RWPE2 (cell line): ENCODE measurements at regions not wholly inside any gene's neighbourhood (a gene's known extent, or its start where the extent isn't known, plus 50 kb on each side); places are given as distances from the start of the nearest gene placed in this dataset.

Source experiments
- ATAC-seq: fragments of 200-7000 bp; cut with Tn5 transposase; 3 replicates; pipeline ENCODE4 v1.9.1; 2021; ENCODE audit warnings: low read depth
- DNase-seq: peaks from one replicate; pipeline ENCODE4 v3.0.0-alpha.2; 2020; ENCODE audit warnings: low spot score
- H3K27ac ChIP-seq: fragments of 450-650 bp; 2 replicates; pipeline ENCODE4 v1.5.1; 2017; ENCODE audit warnings: mild to moderate bottlenecking; ENCODE audit not compliant: poor library complexity, severe bottlenecking
- H3K27me3 ChIP-seq: fragments of 250-450 bp; sonication (Bioruptor Pico); 2 replicates; pipeline ENCODE4 v1.5.1; 2021; ENCODE audit warnings: mild to moderate bottlenecking, moderate library complexity; ENCODE audit not compliant: insufficient read depth, poor library complexity, severe bottlenecking
- H3K36me3 ChIP-seq: fragments of 250-450 bp; sonication (Bioruptor Pico); 2 replicates; pipeline ENCODE4 v1.5.1; 2020; ENCODE audit warnings: low read depth, mild to moderate bottlenecking, moderate library complexity
- H3K4me1 ChIP-seq: fragments of 250-450 bp; sonication (Bioruptor Pico); 2 replicates; pipeline ENCODE4 v1.5.1; 2021; ENCODE audit warnings: mild to moderate bottlenecking, moderate library complexity; ENCODE audit not compliant: insufficient read depth, poor library complexity, severe bottlenecking
- H3K4me3 ChIP-seq: fragments of 250-450 bp; sonication (Bioruptor Pico); 2 replicates; pipeline ENCODE4 v1.5.1; 2021; ENCODE audit warnings: mild to moderate bottlenecking, moderate library complexity; ENCODE audit not compliant: severe bottlenecking
- H3K9me3 ChIP-seq: fragments of 250-450 bp; sonication (Bioruptor Pico); 2 replicates; pipeline ENCODE4 v1.5.1; 2021; ENCODE audit warnings: mild to moderate bottlenecking, moderate library complexity; ENCODE audit not compliant: severe bottlenecking
- TF ChIP-seq, protein P1 (sequence below): fragments of 450-650 bp; IDR thresholded peaks from one replicate; pipeline ENCODE4 v1.5.1; 2017; ENCODE audit warnings: mild to moderate bottlenecking, moderate library complexity; ENCODE audit not compliant: poor library complexity, severe bottlenecking

DNA sequence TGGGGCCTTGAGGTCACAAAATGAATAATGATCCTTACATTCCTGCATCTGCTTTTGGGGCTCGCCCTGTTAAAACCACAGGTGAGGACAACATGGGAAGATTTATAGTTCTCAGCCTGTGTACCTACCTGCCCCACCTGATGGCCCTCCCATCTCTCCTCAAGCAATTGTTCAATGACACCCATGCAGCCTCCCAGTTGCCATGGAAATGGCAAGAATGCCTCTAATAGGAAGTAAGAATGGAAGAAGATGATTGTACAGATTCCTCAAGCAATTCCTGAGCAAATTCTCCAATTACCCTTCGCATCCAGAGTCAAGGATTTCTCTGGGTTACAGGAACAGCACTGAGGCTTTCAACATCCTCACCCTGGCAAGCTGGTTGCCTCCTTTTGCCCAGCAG, 78.6 kb upstream of the CCL2 start:
- no peaks in the 10 kb centered on the region for H3K36me3 ChIP-seq
- TF ChIP-seq, protein P1, sequence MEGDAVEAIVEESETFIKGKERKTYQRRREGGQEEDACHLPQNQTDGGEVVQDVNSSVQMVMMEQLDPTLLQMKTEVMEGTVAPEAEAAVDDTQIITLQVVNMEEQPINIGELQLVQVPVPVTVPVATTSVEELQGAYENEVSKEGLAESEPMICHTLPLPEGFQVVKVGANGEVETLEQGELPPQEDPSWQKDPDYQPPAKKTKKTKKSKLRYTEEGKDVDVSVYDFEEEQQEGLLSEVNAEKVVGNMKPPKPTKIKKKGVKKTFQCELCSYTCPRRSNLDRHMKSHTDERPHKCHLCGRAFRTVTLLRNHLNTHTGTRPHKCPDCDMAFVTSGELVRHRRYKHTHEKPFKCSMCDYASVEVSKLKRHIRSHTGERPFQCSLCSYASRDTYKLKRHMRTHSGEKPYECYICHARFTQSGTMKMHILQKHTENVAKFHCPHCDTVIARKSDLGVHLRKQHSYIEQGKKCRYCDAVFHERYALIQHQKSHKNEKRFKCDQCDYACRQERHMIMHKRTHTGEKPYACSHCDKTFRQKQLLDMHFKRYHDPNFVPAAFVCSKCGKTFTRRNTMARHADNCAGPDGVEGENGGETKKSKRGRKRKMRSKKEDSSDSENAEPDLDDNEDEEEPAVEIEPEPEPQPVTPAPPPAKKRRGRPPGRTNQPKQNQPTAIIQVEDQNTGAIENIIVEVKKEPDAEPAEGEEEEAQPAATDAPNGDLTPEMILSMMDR: no peak

DNA sequence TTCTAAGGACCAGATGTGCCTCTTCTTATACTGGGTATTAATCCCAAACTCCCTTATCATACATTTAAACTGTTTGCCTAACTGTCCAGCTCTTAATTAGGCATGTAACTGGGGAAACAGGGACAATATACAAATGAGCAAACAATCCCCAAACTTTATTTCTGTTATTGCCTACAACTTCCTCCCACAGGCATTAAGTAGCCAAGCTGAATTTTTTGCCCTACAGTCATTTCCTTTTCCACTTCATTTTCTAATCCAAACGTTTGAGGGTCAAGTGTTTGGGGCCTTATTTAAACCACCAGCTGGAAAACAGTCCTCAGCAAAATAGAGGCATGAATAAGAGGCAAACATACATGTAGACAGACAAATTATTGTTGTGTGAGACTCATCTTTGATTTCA, 77.4 kb upstream of the CCL2 start:
- no peaks in the 10 kb centered on the region for H3K4me1 ChIP-seq
- H3K27me3 ChIP-seq: peaks cover 23% of the 10 kb centered on the region
- H3K27ac ChIP-seq: no peak overlapping the region
- DNase-seq (no peak), ATAC-seq (no peak)
- TF ChIP-seq, protein P1: no peak
- H3K4me3 ChIP-seq: no peak overlapping the region
- no peaks in the 10 kb centered on the region for H3K9me3 ChIP-seq
- H3K36me3 ChIP-seq: no peaks in the 10 kb centered on the region

More for the DNA sequence above, 78.6 kb upstream of the CCL2 start:
- H3K27ac ChIP-seq: no peak overlapping the region
- peaks cover 18% of the 10 kb centered on the region for H3K27me3 ChIP-seq
- ATAC-seq (no peak), DNase-seq (no peak)
- H3K4me1 ChIP-seq: no peaks in the 10 kb centered on the region
- no peak overlapping the region for H3K4me3 ChIP-seq
- no peaks in the 10 kb centered on the region for H3K9me3 ChIP-seq

DNA sequence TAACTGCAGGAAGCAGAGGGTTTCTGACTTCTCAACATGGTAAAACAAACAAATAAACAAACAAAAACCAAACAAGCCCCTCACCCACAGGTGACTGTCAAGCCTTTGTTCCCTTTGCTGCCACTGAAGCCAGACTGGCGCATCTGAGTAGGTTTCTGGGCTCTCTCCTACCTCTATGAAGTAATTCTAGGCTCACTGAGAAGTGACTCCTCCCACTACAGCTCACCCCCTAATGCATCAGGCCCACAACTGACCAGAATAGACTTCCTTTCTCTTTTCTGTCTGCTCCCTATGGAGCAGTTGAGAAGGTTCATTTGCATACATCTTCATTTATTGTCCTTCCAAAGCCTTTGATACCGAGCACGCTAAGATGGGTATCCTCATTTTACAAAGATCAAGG, 77.0 kb upstream of the CCL2 start:
- Histone ChIP-seq H3K9me3 (no peaks in the 10 kb centered on the region), H3K27me3 (peaks cover 23% of the 10 kb centered on the region), H3K36me3 (no peaks in the 10 kb centered on the region), H3K27ac (no peak overlapping the region), H3K4me1 (no peaks in the 10 kb centered on the region), H3K4me3 (no peak overlapping the region)
- no peak for DNase-seq
- TF ChIP-seq, protein P1: no peak
- no peak for ATAC-seq

DNA sequence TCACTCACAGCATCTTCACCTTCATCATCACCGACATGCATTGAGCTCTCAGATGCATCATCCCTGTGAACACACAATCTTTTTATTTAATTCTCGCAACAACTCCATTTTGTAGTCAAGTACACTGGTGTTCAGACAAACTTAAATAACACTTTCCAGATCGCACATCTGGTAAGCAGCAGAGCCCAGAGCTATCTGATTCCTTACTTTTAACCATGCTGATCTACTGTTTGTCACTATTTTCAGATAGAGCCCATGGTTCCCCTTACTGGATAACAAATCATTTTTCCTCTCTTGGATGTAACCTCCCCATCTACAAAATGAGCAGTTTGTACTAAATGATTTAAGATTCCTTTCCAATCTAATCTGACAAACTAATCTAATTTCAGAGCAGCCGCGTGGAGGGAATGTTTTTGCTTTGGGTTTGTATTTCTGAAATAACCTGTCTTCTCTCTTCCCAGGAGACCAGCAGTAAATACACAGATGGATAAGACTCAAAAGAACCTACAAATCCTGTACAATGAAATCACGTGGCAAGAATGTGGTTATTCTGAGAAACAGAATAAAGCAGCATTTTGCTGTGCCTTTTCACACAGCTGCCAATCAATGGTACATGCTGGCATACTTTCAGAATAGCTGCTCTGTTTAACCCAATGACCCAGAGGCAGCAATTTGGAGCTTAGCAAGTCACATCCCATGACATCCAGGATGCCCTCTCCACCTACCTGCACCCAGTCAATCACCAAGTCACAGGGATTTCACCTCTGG, 72.9 kb upstream of the CCL2 start:
- Histone ChIP-seq H3K9me3 (no peaks in the 10 kb centered on the region), H3K27ac (no peak overlapping the region), H3K4me1 (no peaks in the 10 kb centered on the region), H3K36me3 (no peaks in the 10 kb centered on the region), H3K4me3 (no peak overlapping the region), H3K27me3 (peaks cover 23% of the 10 kb centered on the region)
- TF ChIP-seq, protein P1: no peak
- ATAC-seq (no peak), DNase-seq (no peak)

DNA sequence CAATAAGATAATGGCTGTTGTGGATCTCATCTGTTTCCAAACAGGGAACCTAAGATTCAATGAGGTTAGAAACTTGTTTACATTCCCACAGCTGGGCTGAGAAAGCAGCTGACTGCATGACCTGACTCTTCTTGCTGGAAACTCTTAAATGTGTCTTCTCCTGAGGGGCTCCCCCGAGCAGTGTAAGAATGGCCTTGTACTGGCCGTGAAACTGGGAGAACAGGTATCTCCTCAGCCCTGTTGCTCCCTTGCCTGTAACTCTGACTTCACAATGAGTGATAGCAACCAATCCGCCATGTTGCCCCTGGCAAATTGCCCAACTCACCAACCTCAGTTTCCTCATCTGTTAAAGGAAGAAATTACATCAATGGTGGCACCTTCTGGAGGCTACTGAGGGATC, 59.1 kb upstream of the CCL2 start:
- Histone ChIP-seq H3K36me3 (no peaks in the 10 kb centered on the region), H3K4me1 (no peaks in the 10 kb centered on the region), H3K27ac (no peak overlapping the region), H3K9me3 (no peaks in the 10 kb centered on the region), H3K27me3 (peaks cover 33% of the 10 kb centered on the region), H3K4me3 (no peak overlapping the region)
- DNase-seq (no peak), ATAC-seq (no peak)
- TF ChIP-seq, protein P1: no peak
